ENCODE measurements at regions not wholly inside any gene's neighbourhood (a gene's known extent, or its start where the extent isn't known, plus 50 kb on each side); places are given as distances from the start of the nearest gene placed in this dataset.

- TF ChIP-seq ZNF462 (CRISPR knock-in tag; IDR thresholded peaks at IDR 0.05): no peak
- TF ChIP-seq ZNF114 (CRISPR knock-in tag; IDR thresholded peaks at IDR 0.05): no peak
Observed at GRCh38 chr11:109582470-109582869, 160.5 kb downstream of the C11orf87 start (continued).

GRCh38 chr11:109584001-109584972 lies 162.3 kb downstream of the C11orf87 start:
- ATAC-seq (no peak), DNase-seq (ENCODE audit: low spot score) (peak; percentile 13)
- Histone ChIP-seq H3K9me2 (ENCODE audit: insufficient read depth) (no peaks in the 10 kb centered on the region), H4K20me1 (replicated peaks; ENCODE audit: insufficient read depth) (no peaks in the 10 kb centered on the region), H3K27me3 (ENCODE audit: insufficient read depth) (no peaks in the 10 kb centered on the region), H3K4me1 (ENCODE audit: insufficient read depth) (no peaks in the 10 kb centered on the region), H3K79me2 (replicated peaks; ENCODE audit: insufficient read depth) (no peaks in the 10 kb centered on the region), H2AFZ (no peak overlapping the region), H3K36me3 (ENCODE audit: insufficient read depth) (no peaks in the 10 kb centered on the region), H3F3A (replicated peaks; ENCODE audit: low read depth) (no peaks in the 10 kb centered on the region), H3K4me2 (no peak overlapping the region), H3K27ac (ENCODE audit: low read depth) (no peak overlapping the region), H3K4me3 (no peak overlapping the region)
- H3K4me3 Mint-ChIP-seq: no peak overlapping the region
- no peaks in the 10 kb centered on the region for H3K27me3 Mint-ChIP-seq (ENCODE audit: insufficient read depth, low read depth, poor library complexity)
- H3K9me3 Mint-ChIP-seq: no peaks in the 10 kb centered on the region
- H3K4me1 Mint-ChIP-seq: peaks cover 8% of the 10 kb centered on the region
- no peak for TF ChIP-seq POLR2AphosphoS5 (IDR thresholded peaks at IDR 0.05; ENCODE audit: low read depth)
- TF ChIP-seq EZH2phosphoT487 (IDR thresholded peaks at IDR 0.05; ENCODE audit: unreplicated experiment): no peak
- TF ChIP-seq ZNF462 (CRISPR knock-in tag; IDR thresholded peaks at IDR 0.05): no peak
- TF ChIP-seq ZNF114 (CRISPR knock-in tag; IDR thresholded peaks at IDR 0.05): no peak
- TF ChIP-seq, protein P1, sequence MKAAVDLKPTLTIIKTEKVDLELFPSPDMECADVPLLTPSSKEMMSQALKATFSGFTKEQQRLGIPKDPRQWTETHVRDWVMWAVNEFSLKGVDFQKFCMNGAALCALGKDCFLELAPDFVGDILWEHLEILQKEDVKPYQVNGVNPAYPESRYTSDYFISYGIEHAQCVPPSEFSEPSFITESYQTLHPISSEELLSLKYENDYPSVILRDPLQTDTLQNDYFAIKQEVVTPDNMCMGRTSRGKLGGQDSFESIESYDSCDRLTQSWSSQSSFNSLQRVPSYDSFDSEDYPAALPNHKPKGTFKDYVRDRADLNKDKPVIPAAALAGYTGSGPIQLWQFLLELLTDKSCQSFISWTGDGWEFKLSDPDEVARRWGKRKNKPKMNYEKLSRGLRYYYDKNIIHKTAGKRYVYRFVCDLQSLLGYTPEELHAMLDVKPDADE (IDR thresholded peaks at IDR 0.05): no peak
- TF ChIP-seq STAT1 (IDR thresholded peaks at IDR 0.05; ENCODE audit: unreplicated experiment): no peak
- TF ChIP-seq ZNF331 (CRISPR knock-in tag; IDR thresholded peaks at IDR 0.05; ENCODE audit: low read depth): no peak
- no peaks in the 10 kb centered on the region for H3K36me3 Mint-ChIP-seq (ENCODE audit: low read depth)
- no peak overlapping the region for H3K27ac Mint-ChIP-seq
